OCI-LY1 (cell line): ENCODE measurements at regions not wholly inside any gene's neighbourhood (a gene's known extent, or its start where the extent isn't known, plus 50 kb on each side); places are given as distances from the start of the nearest gene placed in this dataset.

Experiments used
- H2AFZ ChIP-seq: fragments of 200-600 bp; sonication (generic), shearing (Covaris generic); 2 replicates; pipeline ENCODE4 v1.6.0; 2014; ENCODE audit warnings: antibody characterized with exemption, mild to moderate bottlenecking, low read length
- H3F3A ChIP-seq: fragments of 200-600 bp; sonication (generic), shearing (Covaris generic); 2 replicates; pipeline ENCODE4 v1.6.0; 2014; ENCODE audit warnings: mild to moderate bottlenecking, antibody characterized with exemption, low read length, moderate library complexity; ENCODE audit not compliant: insufficient read depth
- H3K27ac ChIP-seq: fragments of 200-600 bp; sonication (generic); 2 replicates; pipeline ENCODE4 v1.5.1; 2014; ENCODE audit warnings: low read length, mixed run types, mild to moderate bottlenecking, low read depth; ENCODE audit not compliant: poor library complexity, severe bottlenecking
- H3K27me3 ChIP-seq: fragments of 200-600 bp; sonication (generic); 2 replicates; pipeline ENCODE4 v1.6.0; 2014; ENCODE audit warnings: antibody characterized with exemption, mild to moderate bottlenecking, low read length, moderate library complexity; ENCODE audit not compliant: insufficient read depth
- H3K36me3 ChIP-seq: fragments of 200-600 bp; sonication (generic); 2 replicates; pipeline ENCODE4 v1.6.1; 2014; ENCODE audit warnings: mild to moderate bottlenecking, antibody characterized with exemption, low read length, moderate library complexity, mixed read lengths; ENCODE audit not compliant: insufficient read depth
- H3K4me1 ChIP-seq: fragments of 200-600 bp; sonication (generic); 2 replicates; pipeline ENCODE4 v1.5.1; 2014; ENCODE audit warnings: mild to moderate bottlenecking, low read length, moderate library complexity; ENCODE audit not compliant: insufficient read depth, severe bottlenecking
- H3K4me2 ChIP-seq: fragments of 200-600 bp; sonication (generic), shearing (Covaris generic); 2 replicates; pipeline ENCODE4 v1.6.1; 2014; ENCODE audit warnings: low read length
- H3K4me3 ChIP-seq: fragments of 200-600 bp; sonication (generic); 2 replicates; pipeline ENCODE4 v1.5.1; 2014; ENCODE audit warnings: low read length, low read depth, mild to moderate bottlenecking, mixed read lengths; ENCODE audit not compliant: poor library complexity, severe bottlenecking
- H3K79me2 ChIP-seq: fragments of 200-600 bp; shearing (Covaris generic); 2 replicates; pipeline ENCODE4 v1.6.1; 2016; ENCODE audit warnings: mixed run types, low read length, mixed read lengths; ENCODE audit not compliant: insufficient read depth
- H3K9ac ChIP-seq: fragments of 200-600 bp; sonication (generic), shearing (Covaris generic); 2 replicates; pipeline ENCODE4 v1.6.1; 2014; ENCODE audit warnings: mild to moderate bottlenecking, low read length, mixed read lengths
- H3K9me2 ChIP-seq: fragments of 200-600 bp; sonication (generic), shearing (Covaris generic); 2 replicates; pipeline ENCODE4 v1.6.1; 2014; ENCODE audit warnings: low read depth, mild to moderate bottlenecking, low read length, mixed read lengths
- H3K9me3 ChIP-seq: fragments of 200-600 bp; shearing (Covaris generic); 2 replicates; pipeline ENCODE4 v1.6.1; 2014; ENCODE audit warnings: low read length, mixed read lengths
- H4K20me1 ChIP-seq: fragments of 200-600 bp; sonication (generic), shearing (Covaris generic); 2 replicates; pipeline ENCODE4 v1.6.0; 2016; ENCODE audit warnings: mild to moderate bottlenecking, low read length; ENCODE audit not compliant: insufficient read depth
- CTCF ChIP-seq: fragments of 200-600 bp; sonication (generic), shearing (Covaris generic); IDR thresholded peaks from 2 replicates; pipeline ENCODE4 v1.5.1; 2017; ENCODE audit warnings: mild to moderate bottlenecking, antibody characterized with exemption, low read length, moderate library complexity, mixed read lengths
- EZH2 ChIP-seq: fragments of 200-600 bp; sonication (generic), shearing (Covaris generic); IDR thresholded peaks from 2 replicates; pipeline ENCODE4 v1.8.0; 2017; ENCODE audit warnings: borderline replicate concordance, mixed run types, mild to moderate bottlenecking, antibody characterized with exemption, low read length, moderate library complexity, mixed read lengths

- Histone ChIP-seq H2AFZ (no peak overlapping the region), H3K9me2 (no peaks in the 10 kb centered on the region), H3K9me3 (no peaks in the 10 kb centered on the region), H3K27me3 (no peaks in the 10 kb centered on the region), H3K4me2 (no peak overlapping the region), H4K20me1 (no peaks in the 10 kb centered on the region), H3K27ac (no peak overlapping the region), H3K79me2 (no peaks in the 10 kb centered on the region), H3F3A (no peaks in the 10 kb centered on the region), H3K9ac (no peak overlapping the region), H3K4me1 (no peaks in the 10 kb centered on the region), H3K4me3 (no peak overlapping the region), H3K36me3 (no peaks in the 10 kb centered on the region)
- TF ChIP-seq EZH2 (no peak), CTCF (no peak)
These were observed 84.5 kb upstream of the PUM3 start for GRCh38 chr9:2928411-2928810.

DNA sequence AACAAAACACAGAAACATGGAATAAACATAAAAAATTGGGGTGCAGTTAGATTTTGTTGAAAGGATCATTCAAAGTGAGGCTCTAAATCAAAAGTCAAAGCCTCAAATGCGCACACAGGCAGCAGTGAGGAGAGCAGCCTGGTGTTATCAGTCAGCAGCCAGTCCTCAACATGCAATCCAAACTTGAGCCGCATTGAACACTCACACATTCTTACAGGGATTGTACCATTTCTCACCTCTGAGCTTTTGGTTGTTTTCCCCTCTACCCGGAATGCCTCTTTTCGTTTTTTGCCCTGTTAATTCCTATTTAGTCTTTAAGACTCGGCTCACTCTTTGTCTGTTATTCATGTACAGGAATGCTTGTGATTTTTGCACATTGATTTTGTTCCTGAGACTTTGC is 81.1 kb upstream of the PUM3 start:
- no peaks in the 10 kb centered on the region for H3K36me3 ChIP-seq
- H3K4me1 ChIP-seq, result no peaks in the 10 kb centered on the region
- H3K27me3 ChIP-seq, result no peaks in the 10 kb centered on the region
- no peaks in the 10 kb centered on the region for H3K9me2 ChIP-seq
- H3K9ac ChIP-seq, result no peak overlapping the region
- no peak overlapping the region for H3K4me3 ChIP-seq
- no peak overlapping the region for H3K27ac ChIP-seq
- no peak for TF ChIP-seq EZH2
- no peak for TF ChIP-seq CTCF
- no peaks in the 10 kb centered on the region for H3K79me2 ChIP-seq
- no peaks in the 10 kb centered on the region for H3F3A ChIP-seq
- H4K20me1 ChIP-seq, result no peaks in the 10 kb centered on the region
- H3K9me3 ChIP-seq, result no peaks in the 10 kb centered on the region
- no peak overlapping the region for H3K4me2 ChIP-seq
- H2AFZ ChIP-seq, result no peak overlapping the region

- Histone ChIP-seq H3K9me3 (no peaks in the 10 kb centered on the region), H4K20me1 (no peaks in the 10 kb centered on the region), H3K9ac (no peak overlapping the region), H3K4me1 (no peaks in the 10 kb centered on the region), H3F3A (no peaks in the 10 kb centered on the region), H3K27me3 (no peaks in the 10 kb centered on the region), H3K27ac (no peak overlapping the region), H3K9me2 (no peaks in the 10 kb centered on the region), H3K4me2 (no peak overlapping the region), H3K4me3 (no peak overlapping the region), H3K36me3 (no peaks in the 10 kb centered on the region), H3K79me2 (no peaks in the 10 kb centered on the region), H2AFZ (no peak overlapping the region)
- TF ChIP-seq CTCF (no peak), EZH2 (no peak)
These were observed 80.5 kb upstream of the PUM3 start for GRCh38 chr9:2924380-2924768.
